NCI-H2029 (cell line): ENCODE measurements at regions not wholly inside any gene's neighbourhood (a gene's known extent, or its start where the extent isn't known, plus 50 kb on each side); places are given as distances from the start of the nearest gene placed in this dataset.

Source experiments
- DNase-seq: peaks from one replicate; lab custom pipeline; 2025; lab: John Stamatoyannopoulos, UW

- no peak for DNase-seq
Observed at GRCh38 chr6:21997119-21998037, 299.5 kb downstream of the PRL start.

GRCh38 chr6:21998582-21998981, 298.3 kb downstream of the PRL start:
- no peak for DNase-seq

GRCh38 chr6:21999012-21999528, 297.8 kb downstream of the PRL start:
- DNase-seq, result no peak

GRCh38 chr6:21999741-22000140, 297.1 kb downstream of the PRL start:
- no peak for DNase-seq

GRCh38 chr6:22001396-22002027, 295.3 kb downstream of the PRL start:
- DNase-seq, result no peak

GRCh38 chr6:22003287-22003686, 293.5 kb downstream of the PRL start:
- no peak for DNase-seq

GRCh38 chr6:22006795-22007194, 290.0 kb downstream of the PRL start:
- no peak for DNase-seq

GRCh38 chr6:22007469-22007868, 289.4 kb downstream of the PRL start:
- DNase-seq, result no peak

GRCh38 chr6:22008248-22008836, 288.5 kb downstream of the PRL start:
- no peak for DNase-seq

GRCh38 chr6:22010102-22010501, 286.7 kb downstream of the PRL start:
- DNase-seq, result no peak

GRCh38 chr6:22015216-22015615, 281.6 kb downstream of the PRL start:
- no peak for DNase-seq

- no peak for DNase-seq
Observed at GRCh38 chr6:22015944-22016343, 280.9 kb downstream of the PRL start.

GRCh38 chr6:22017272-22017671, 279.6 kb downstream of the PRL start:
- DNase-seq, result no peak

GRCh38 chr6:22017766-22018165, 279.1 kb downstream of the PRL start:
- peak; percentile 46 for DNase-seq

GRCh38 chr6:22019857-22020256, 277.0 kb downstream of the PRL start:
- DNase-seq, result no peak

GRCh38 chr6:22020299-22021003, 276.4 kb downstream of the PRL start:
- no peak for DNase-seq

- DNase-seq, result no peak
Observed at GRCh38 chr6:22021966-22022365, 274.9 kb downstream of the PRL start.

- DNase-seq, result no peak
Observed at GRCh38 chr6:22023937-22024336, 272.9 kb downstream of the PRL start.

- no peak for DNase-seq
Observed at GRCh38 chr6:22024973-22025467, 271.8 kb downstream of the PRL start.

GRCh38 chr6:22025468-22026163, 271.2 kb downstream of the PRL start:
- DNase-seq, result no peak

- no peak for DNase-seq
Observed at GRCh38 chr6:22026164-22026678, 270.6 kb downstream of the PRL start.
